ENCODE measurements at regions not wholly inside any gene's neighbourhood (a gene's known extent, or its start where the extent isn't known, plus 50 kb on each side); places are given as distances from the start of the nearest gene placed in this dataset.

DNA sequence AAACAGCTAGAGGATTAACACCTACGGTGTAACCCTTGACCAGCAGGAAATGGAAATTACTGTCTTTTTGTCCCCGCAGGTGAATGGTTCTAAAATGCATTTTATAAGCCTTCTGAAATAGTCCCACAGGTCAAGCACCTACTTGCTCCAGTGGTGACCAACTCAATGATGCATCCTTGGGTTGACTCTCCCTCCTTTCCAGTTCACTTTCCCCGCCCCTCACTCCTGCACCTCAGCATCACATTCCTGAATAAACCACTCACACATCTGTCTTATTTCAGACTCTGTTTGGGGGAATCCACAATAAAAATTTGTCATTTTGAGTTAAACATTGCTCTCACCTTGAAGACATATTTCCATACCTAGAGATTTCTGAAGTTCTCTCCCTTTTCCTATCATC is 446.0 kb upstream of the TNP1 start:
- DNase-seq: no peak
- intact Hi-C loops (cut with DNase I; ENCODE audit: low total_unique reads): no loop called here
- Histone ChIP-seq H3K36me3 (ENCODE audit: low read depth, missing control alignments) (no peaks in the 10 kb centered on the region), H3K27ac (no peak overlapping the region), H3K27me3 (no peaks in the 10 kb centered on the region), H3K4me3 (no peak overlapping the region), H3K4me1 (no peaks in the 10 kb centered on the region), H3K9me3 (no peaks in the 10 kb centered on the region)
- WGBS, 2 donors: 95 to 96% methylated on average over 3 of the region's 3 CpGs
- no peak for TF ChIP-seq POLR2A (IDR thresholded peaks at IDR 0.05)
- TF ChIP-seq, protein P1, sequence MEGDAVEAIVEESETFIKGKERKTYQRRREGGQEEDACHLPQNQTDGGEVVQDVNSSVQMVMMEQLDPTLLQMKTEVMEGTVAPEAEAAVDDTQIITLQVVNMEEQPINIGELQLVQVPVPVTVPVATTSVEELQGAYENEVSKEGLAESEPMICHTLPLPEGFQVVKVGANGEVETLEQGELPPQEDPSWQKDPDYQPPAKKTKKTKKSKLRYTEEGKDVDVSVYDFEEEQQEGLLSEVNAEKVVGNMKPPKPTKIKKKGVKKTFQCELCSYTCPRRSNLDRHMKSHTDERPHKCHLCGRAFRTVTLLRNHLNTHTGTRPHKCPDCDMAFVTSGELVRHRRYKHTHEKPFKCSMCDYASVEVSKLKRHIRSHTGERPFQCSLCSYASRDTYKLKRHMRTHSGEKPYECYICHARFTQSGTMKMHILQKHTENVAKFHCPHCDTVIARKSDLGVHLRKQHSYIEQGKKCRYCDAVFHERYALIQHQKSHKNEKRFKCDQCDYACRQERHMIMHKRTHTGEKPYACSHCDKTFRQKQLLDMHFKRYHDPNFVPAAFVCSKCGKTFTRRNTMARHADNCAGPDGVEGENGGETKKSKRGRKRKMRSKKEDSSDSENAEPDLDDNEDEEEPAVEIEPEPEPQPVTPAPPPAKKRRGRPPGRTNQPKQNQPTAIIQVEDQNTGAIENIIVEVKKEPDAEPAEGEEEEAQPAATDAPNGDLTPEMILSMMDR (IDR thresholded peaks at IDR 0.05): no peak

DNA sequence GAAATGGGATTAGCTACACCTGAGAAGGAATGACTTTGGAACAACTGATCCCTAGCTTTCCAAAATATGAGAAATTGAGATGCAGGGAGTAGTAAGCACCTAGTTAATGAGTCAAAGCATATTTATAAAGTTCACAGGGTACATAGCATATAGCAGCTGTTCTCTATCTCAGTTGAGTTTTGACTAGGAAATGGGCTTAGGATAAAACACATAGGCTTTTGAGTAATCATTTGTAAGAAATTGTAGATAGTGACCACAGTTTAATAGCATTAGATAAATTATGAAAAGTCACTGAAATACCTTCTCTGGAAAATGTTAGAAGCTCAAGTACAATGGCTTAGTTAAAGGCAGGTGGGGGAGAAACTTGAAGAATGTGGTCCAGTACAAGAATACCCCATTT is 444.7 kb upstream of the TNP1 start:
- intact Hi-C loops (cut with DNase I; ENCODE audit: low total_unique reads): no loop called here
- H3K4me3 ChIP-seq: no peak overlapping the region
- H3K4me1 ChIP-seq: no peaks in the 10 kb centered on the region
- no peak for TF ChIP-seq POLR2A (IDR thresholded peaks at IDR 0.05)
- TF ChIP-seq, protein P1 (IDR thresholded peaks at IDR 0.05): no peak
- no peak overlapping the region for H3K27ac ChIP-seq
- H3K9me3 ChIP-seq: no peaks in the 10 kb centered on the region
- no peak for DNase-seq
- no peaks in the 10 kb centered on the region for H3K36me3 ChIP-seq (ENCODE audit: low read depth, missing control alignments)
- H3K27me3 ChIP-seq: no peaks in the 10 kb centered on the region

DNA sequence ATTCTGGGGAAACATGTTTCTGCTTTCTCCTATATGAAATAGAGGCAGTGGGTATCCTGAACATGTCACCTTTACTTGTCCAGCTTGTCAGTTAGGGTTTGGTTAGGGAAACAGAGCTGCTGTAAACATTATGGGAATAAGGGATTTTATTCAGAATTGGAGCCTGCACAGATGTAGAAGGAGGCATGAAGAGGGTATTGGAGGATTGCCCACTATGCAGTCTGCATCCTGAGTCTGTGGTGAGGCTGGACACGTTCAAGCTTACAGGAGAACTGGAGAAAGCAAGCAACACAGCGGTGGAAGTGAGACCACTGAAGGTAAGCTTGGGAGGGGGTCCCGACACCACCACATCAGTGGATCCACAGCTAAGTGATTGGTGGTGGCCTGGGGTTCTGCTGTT is 443.0 kb upstream of the TNP1 start:
- no peaks in the 10 kb centered on the region for H3K4me1 ChIP-seq
- DNase-seq: no peak
- no peak overlapping the region for H3K4me3 ChIP-seq
- no peaks in the 10 kb centered on the region for H3K9me3 ChIP-seq
- WGBS, 2 donors: 87 to 90% methylated on average over 3 of the region's 3 CpGs
- no peaks in the 10 kb centered on the region for H3K27me3 ChIP-seq
- TF ChIP-seq, protein P1 (IDR thresholded peaks at IDR 0.05): no peak
- no peak for TF ChIP-seq POLR2A (IDR thresholded peaks at IDR 0.05)
- no peaks in the 10 kb centered on the region for H3K36me3 ChIP-seq (ENCODE audit: low read depth, missing control alignments)
- intact Hi-C loops (cut with DNase I; ENCODE audit: low total_unique reads): no loop called here
- H3K27ac ChIP-seq: no peak overlapping the region

DNA sequence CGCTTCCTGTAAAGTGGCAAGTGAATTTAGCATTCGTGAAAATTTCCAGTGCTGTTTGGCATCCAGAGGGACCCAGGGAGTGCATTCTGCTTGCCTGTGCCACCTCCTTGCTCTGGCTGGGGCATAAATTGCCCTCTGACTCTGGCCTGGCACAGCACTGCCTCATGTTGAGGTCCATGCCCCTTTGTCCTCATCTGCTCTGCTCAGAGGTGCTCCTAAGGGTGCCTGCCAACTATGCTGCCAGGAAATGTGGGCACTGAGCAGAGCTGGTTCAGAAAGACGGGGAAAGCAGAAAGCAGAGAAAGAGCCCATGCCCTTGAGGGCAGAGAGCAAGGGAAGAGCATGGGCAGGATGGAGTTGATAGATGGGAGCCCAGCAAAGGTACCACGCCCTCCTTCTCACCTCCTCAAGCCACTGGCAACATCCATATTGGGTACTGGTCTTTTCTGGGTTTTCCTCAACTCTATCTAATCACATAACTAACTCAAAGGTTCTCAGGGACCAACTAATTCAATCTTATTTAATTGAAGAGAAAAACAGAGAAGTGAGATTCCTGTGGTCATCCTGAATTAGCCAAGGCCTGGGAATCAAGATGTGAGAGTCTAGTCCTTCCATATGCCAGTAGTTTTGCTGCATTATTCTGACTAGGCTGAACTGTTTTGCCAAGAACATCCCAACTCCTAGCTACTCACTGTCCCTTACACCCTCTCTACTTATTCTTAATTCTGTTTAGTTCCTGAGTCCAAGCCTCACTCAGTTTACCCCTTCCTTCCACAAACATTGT is 441.5 kb upstream of the TNP1 start:
- 92 to 95% methylated on average over 4 of the region's 4 CpGs for WGBS, 2 donors
- H3K27ac ChIP-seq: no peak overlapping the region

More for the DNA sequence above, 441.5 kb upstream of the TNP1 start:
- TF ChIP-seq, protein P1 (IDR thresholded peaks at IDR 0.05): no peak
- TF ChIP-seq POLR2A (IDR thresholded peaks at IDR 0.05): no peak
- intact Hi-C loops (cut with DNase I; ENCODE audit: low total_unique reads): no loop called here
- Histone ChIP-seq H3K27me3 (no peaks in the 10 kb centered on the region), H3K9me3 (no peaks in the 10 kb centered on the region), H3K4me1 (no peaks in the 10 kb centered on the region), H3K4me3 (no peak overlapping the region), H3K36me3 (ENCODE audit: low read depth, missing control alignments) (no peaks in the 10 kb centered on the region)
- no peak for DNase-seq

Measured in testis (tissue), 2 donors.